Astrocyte of the cerebellum (primary cell): ENCODE measurements at regions not wholly inside any gene's neighbourhood (a gene's known extent, or its start where the extent isn't known, plus 50 kb on each side); places are given as distances from the start of the nearest gene placed in this dataset.

Experiments
- DNase-seq: peaks from one replicate; pipeline ENCODE4 v3.0.0-alpha.2; 2011; ENCODE audit warnings: low read depth
- H3K4me3 ChIP-seq: 2 replicates; pipeline ENCODE4 v1.5.1; 2011; ENCODE audit warnings: mild to moderate bottlenecking, low read depth, low read length, moderate library complexity
- in situ Hi-C: cut with HindIII; loops from 2 replicates; pipeline ENCODE4 v1.10.0; 2017; ENCODE audit warnings: low sequenced_read_pairs
- TF ChIP-seq, protein P1 (sequence below): IDR thresholded peaks from 2 replicates; pipeline ENCODE4 v1.5.1; 2012; ENCODE audit warnings: low read length, low read depth, moderate library complexity, mild to moderate bottlenecking; ENCODE audit errors: missing control alignments

DNA sequence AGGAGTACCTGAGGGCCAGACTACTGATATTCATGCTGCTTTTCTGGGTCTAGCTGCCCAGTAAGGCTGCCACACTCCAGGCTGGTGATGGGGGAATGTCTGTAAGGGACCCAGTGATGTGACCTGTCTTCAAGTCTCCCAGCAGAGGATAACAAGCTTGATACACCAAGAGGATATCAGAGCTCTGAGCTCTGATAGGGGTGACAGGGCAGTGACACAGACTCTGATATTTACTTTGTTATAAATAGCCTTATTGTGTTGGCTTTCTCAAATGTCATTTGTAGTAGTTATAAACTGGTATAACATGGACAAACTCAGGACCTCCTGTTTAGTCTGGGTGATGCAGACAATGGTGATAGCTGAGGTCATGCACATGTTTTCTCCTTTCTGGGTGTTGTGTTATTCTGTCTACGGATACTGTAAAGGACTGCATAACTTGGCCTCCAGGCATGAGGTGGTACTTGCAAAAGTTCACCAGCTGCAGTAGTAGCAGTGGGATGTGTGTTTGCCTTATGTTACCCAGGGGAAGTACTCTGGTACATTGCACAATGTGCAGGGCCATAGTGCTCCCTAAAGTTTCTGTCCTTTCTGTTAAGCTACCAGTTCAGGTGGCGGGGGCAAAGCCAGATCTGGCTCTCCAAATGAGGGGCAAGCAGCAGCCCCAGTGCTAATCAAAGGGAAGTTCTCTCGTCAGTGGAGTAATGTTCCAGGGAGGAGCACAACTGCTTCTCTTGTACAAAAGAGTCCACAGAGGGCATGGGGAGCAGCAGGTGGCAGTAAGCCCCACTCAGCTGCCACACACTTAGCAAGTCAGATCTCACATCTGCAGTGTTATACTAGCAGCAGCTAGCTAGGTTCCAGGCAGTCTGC lies 812.2 kb downstream of the JRKL start:
- TF ChIP-seq, protein P1, sequence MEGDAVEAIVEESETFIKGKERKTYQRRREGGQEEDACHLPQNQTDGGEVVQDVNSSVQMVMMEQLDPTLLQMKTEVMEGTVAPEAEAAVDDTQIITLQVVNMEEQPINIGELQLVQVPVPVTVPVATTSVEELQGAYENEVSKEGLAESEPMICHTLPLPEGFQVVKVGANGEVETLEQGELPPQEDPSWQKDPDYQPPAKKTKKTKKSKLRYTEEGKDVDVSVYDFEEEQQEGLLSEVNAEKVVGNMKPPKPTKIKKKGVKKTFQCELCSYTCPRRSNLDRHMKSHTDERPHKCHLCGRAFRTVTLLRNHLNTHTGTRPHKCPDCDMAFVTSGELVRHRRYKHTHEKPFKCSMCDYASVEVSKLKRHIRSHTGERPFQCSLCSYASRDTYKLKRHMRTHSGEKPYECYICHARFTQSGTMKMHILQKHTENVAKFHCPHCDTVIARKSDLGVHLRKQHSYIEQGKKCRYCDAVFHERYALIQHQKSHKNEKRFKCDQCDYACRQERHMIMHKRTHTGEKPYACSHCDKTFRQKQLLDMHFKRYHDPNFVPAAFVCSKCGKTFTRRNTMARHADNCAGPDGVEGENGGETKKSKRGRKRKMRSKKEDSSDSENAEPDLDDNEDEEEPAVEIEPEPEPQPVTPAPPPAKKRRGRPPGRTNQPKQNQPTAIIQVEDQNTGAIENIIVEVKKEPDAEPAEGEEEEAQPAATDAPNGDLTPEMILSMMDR, result no peak
- in situ Hi-C loops, result no loop called here

DNA sequence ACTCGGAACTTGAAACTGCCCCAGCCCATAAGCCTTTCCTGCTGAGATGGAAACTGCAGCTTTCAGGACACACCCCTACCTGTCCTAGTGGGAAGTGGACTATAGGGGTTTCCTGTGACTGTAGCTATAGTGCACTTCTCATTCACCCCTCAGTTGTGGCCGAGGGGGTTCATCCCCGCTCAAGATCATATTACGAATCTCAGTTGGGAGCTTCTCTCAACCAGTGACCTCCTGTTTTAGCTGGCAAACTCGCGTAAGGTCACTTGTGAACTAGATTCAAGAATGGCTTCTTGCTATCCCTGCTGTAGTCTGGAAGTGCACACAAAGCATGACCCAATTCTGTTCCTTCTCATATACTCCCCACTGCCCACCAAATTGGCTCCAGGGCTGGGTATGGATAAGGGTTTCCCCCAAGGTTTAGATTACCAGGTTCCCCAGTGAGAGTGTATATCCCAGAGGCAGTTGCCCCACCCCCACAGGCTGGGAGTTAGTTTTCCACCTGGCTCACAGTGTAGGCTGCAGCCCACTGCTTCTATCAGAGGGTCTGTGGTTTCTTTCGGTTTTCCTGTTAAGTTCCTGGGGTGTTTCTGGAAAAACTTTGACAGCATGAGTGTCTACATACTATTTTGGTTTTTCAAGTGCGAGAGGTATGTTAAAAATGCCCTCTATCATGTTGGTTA lies 812.9 kb downstream of the JRKL start:
- no peak overlapping the region for H3K4me3 ChIP-seq
- DNase-seq, result no peak
- in situ Hi-C loops, result no loop called here
- TF ChIP-seq, protein P1, result no peak

More for the DNA sequence above, 812.2 kb downstream of the JRKL start:
- H3K4me3 ChIP-seq, result no peak overlapping the region
- DNase-seq, result no peak

DNA sequence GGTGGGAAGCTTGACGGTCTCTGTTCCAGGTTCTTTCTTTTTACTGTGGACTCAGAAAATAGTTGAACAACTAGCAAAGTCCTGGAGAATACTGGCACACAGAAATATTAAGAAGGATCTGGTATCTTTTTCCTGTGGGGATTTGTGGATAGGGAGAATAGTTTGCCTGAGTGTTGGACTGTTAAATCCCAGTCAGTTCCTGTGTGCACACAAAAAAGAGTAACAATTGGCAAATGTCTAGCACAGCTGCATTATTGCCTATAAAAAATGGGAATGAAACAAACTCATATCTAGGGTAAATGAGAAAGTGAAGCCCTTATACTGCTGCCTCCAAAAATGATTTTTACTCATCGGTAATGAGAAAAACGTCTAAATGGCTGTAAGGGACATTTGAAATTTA lies 828.2 kb downstream of the JRKL start:
- TF ChIP-seq, protein P1, result no peak
- no peak for DNase-seq
- H3K4me3 ChIP-seq, result no peak overlapping the region
- in situ Hi-C loops, result no loop called here

GRCh38 chr11:97223647-97224046 lies 833.8 kb downstream of the JRKL start:
- no peak overlapping the region for H3K4me3 ChIP-seq
- DNase-seq, result no peak
- TF ChIP-seq, protein P1, result no peak
- in situ Hi-C loops, result no loop called here

GRCh38 chr11:97224396-97224795 lies 834.6 kb downstream of the JRKL start:
- no peak for DNase-seq
- TF ChIP-seq, protein P1, result no peak
- H3K4me3 ChIP-seq, result no peak overlapping the region
- in situ Hi-C loops, result no loop called here

DNA sequence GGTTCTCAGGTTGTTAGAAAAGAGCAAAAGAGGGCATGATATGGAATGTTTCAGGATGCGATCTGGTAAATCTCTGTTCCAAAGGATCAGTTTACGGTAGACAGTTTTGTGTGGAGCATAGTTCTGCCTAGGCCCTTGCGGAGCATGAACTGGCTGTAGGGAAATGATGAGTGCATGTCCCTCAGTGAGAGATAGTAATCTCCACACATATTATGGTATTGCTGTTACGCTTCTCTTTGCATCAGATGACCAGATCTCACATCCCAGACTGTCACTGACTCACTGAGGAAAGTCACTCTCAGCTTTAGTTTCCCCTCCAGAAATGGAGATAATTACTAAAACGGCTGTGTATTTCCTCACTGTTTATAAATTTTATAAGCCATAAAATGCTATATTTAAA lies 836.0 kb downstream of the JRKL start:
- no peak overlapping the region for H3K4me3 ChIP-seq
- DNase-seq, result no peak
- TF ChIP-seq, protein P1, result no peak
- in situ Hi-C loops, result no loop called here
